H1 (cell line): ENCODE measurements at regions not wholly inside any gene's neighbourhood (a gene's known extent, or its start where the extent isn't known, plus 50 kb on each side); places are given as distances from the start of the nearest gene placed in this dataset.

ENCODE experiments used
- CTCF ChIA-PET: fragments of 300-600 bp; sonication (Branson Sonifier 250); formaldehyde crosslinking; loops from one replicate; lab custom pipeline; 2021; ENCODE audit not compliant: partially characterized antibody; lab: Charles Lee
- POLR2A ChIA-PET: fragments of 300-600 bp; sonication (Branson Sonifier 250); formaldehyde crosslinking; loops from one replicate; lab custom pipeline; 2021; ENCODE audit warnings: inconsistent platforms; ENCODE audit not compliant: partially characterized antibody; lab: Charles Lee
- DNase-seq, 2 experiments: peaks; one replicate each; pipeline versions ENCODE4 v3.0.0 to v3.0.0-alpha.2; 2010 to 2022; ENCODE audit warnings: low spot score in 2 of 2, low read depth in 1 of 2, mixed read lengths in 1 of 2
- FAIRE-seq: peaks from 2 replicates; lab custom pipeline; 2011; peaks lifted over from hg19 to GRCh38; lab: Jason Lieb, UNC
- H2AFZ ChIP-seq: 2 replicates; pipeline ENCODE4 v1.8.1; 2012; ENCODE audit warnings: low read length, inconsistent platforms
- H2AK5ac ChIP-seq: 2 replicates; pipeline ENCODE4 v1.6.1; 2013; ENCODE audit warnings: low read depth, low read length
- H2BK120ac ChIP-seq: replicated peaks from 2 replicates; pipeline ENCODE3; 2013; ENCODE audit warnings: low read depth, low read length, inconsistent platforms
- H2BK12ac ChIP-seq: 2 replicates; pipeline ENCODE4 v1.6.1; 2013; ENCODE audit warnings: low read depth, low read length
- H2BK15ac ChIP-seq: 2 replicates; pipeline ENCODE4 v1.6.1; 2013; ENCODE audit warnings: low read length
- H2BK20ac ChIP-seq: 2 replicates; pipeline ENCODE4 v1.6.1; 2013; ENCODE audit warnings: low read length
- H2BK5ac ChIP-seq: 2 replicates; pipeline ENCODE4 v1.6.1; 2013; ENCODE audit warnings: low read depth, low read length
- H3K14ac ChIP-seq: 2 replicates; pipeline ENCODE4 v1.6.1; 2013; ENCODE audit warnings: inconsistent platforms; ENCODE audit not compliant: insufficient read length
- H3K18ac ChIP-seq: 2 replicates; pipeline ENCODE4 v1.6.1; 2013; ENCODE audit warnings: low read length; ENCODE audit errors: extremely low read depth
- H3K23ac ChIP-seq: 2 replicates; pipeline ENCODE4 v1.6.1; 2013; ENCODE audit warnings: inconsistent platforms; ENCODE audit not compliant: insufficient read length
- H3K23me2 ChIP-seq: 2 replicates; pipeline ENCODE4 v1.6.1; 2013; ENCODE audit warnings: low read depth, low read length
- H3K27ac ChIP-seq: 2 replicates; pipeline ENCODE4 v1.6.1; 2011; ENCODE audit warnings: low read depth, low read length, inconsistent platforms
- H3K27me3 ChIP-seq, 4 experiments: replicated peaks in 1 of 4; 1 replicate in 1 of 4; 2 replicates in 3 of 4; pipeline versions ENCODE4 v1.6.1 to v1.8.1; 2011 to 2013; ENCODE audit warnings: low read length in 3 of 4, mild to moderate bottlenecking in 3 of 4, inconsistent platforms in 2 of 4, mixed read lengths in 2 of 4, moderate library complexity in 1 of 4; ENCODE audit not compliant: control insufficient read depth in 3 of 4, insufficient read depth in 3 of 4; ENCODE audit errors: extremely low read depth in 1 of 4
- H3K36me3 ChIP-seq, 4 experiments: 2 replicates each; pipeline versions ENCODE4 v1.6.1 to v1.8.1; 2011 to 2013; ENCODE audit warnings: mild to moderate bottlenecking in 4 of 4, low read length in 3 of 4, moderate library complexity in 2 of 4, control low read depth in 1 of 4, inconsistent platforms in 1 of 4; ENCODE audit not compliant: insufficient read depth in 4 of 4, control insufficient read depth in 2 of 4
- H3K4ac ChIP-seq: replicated peaks from 2 replicates; pipeline ENCODE3; 2013; ENCODE audit warnings: low read length, low read depth, mixed read lengths, inconsistent platforms; ENCODE audit not compliant: insufficient read length
- H3K4me1 ChIP-seq, 4 experiments: replicated peaks in 1 of 4; 1 replicate in 1 of 4; 2 replicates in 3 of 4; pipeline versions ENCODE4 v1.6.1 to v1.8.1; 2011 to 2013; ENCODE audit warnings: low read length in 3 of 4, inconsistent platforms in 2 of 4, mixed read lengths in 1 of 4; ENCODE audit not compliant: insufficient read depth in 4 of 4, control insufficient read depth in 3 of 4
- H3K4me2 ChIP-seq, 2 experiments: 2 replicates each; pipeline versions ENCODE4 v1.6.1 to v1.8.1; 2011 to 2013; ENCODE audit warnings: low read depth in 2 of 2, low read length in 2 of 2, control low read depth in 1 of 2, inconsistent platforms in 1 of 2, mild to moderate bottlenecking in 1 of 2; ENCODE audit not compliant: insufficient read depth in 1 of 2
- H3K4me3 ChIP-seq, 4 experiments: fragments of 200-600, 300-600 bp in 1 of 4; sonication (generic), shearing (Covaris generic), sonication (Bioruptor Twin) in 1 of 4; 2 replicates each; pipeline versions ENCODE4 v1.5.1 to v1.8.1; 2011 to 2016; ENCODE audit warnings: low read length in 4 of 4, low read depth in 3 of 4, control low read depth in 2 of 4, inconsistent platforms in 2 of 4, mild to moderate bottlenecking in 2 of 4, mixed read lengths in 1 of 4, moderate library complexity in 1 of 4; ENCODE audit not compliant: insufficient read depth in 2 of 4; ENCODE audit errors: extremely low read depth in 1 of 4
- H3K56ac ChIP-seq: replicated peaks from 2 replicates; pipeline ENCODE3; 2013; ENCODE audit warnings: low read depth, mild to moderate bottlenecking, mixed read lengths, low read length, inconsistent platforms; ENCODE audit not compliant: insufficient read length
- H3K79me1 ChIP-seq: 2 replicates; pipeline ENCODE4 v1.6.1; 2013; ENCODE audit warnings: low read depth, low read length, control low read depth
- H3K79me2 ChIP-seq, 2 experiments: 2 replicates each; pipeline versions ENCODE4 v1.6.1 to v1.8.1; 2012 to 2013; ENCODE audit warnings: low read length in 2 of 2, mild to moderate bottlenecking in 2 of 2, inconsistent platforms in 1 of 2; ENCODE audit not compliant: insufficient read depth in 2 of 2, control insufficient read depth in 1 of 2
- H3K9ac ChIP-seq, 4 experiments: replicated peaks in 1 of 4; 1 replicate in 1 of 4; 2 replicates in 3 of 4; pipeline versions ENCODE4 v1.6.1 to v1.8.1; 2011 to 2013; ENCODE audit warnings: low read depth in 3 of 4, low read length in 3 of 4, control low read depth in 2 of 4, mild to moderate bottlenecking in 2 of 4, moderate library complexity in 2 of 4, inconsistent platforms in 1 of 4; ENCODE audit errors: extremely low read depth in 1 of 4
- H3K9me3 ChIP-seq, 2 experiments: 2 replicates each; pipeline versions ENCODE4 v1.6.1 to v1.8.1; 2012 to 2013; ENCODE audit warnings: mild to moderate bottlenecking in 2 of 2, moderate library complexity in 2 of 2, control low read depth in 1 of 2, inconsistent platforms in 1 of 2, low read depth in 1 of 2, low read length in 1 of 2, mixed read lengths in 1 of 2; ENCODE audit not compliant: insufficient read depth in 2 of 2
- H4K20me1 ChIP-seq, 2 experiments: replicated peaks in 1 of 2; 2 replicates each; pipeline versions ENCODE3 to v1.8.1; 2011 to 2013; ENCODE audit warnings: inconsistent platforms in 2 of 2, low read length in 2 of 2, mild to moderate bottlenecking in 1 of 2; ENCODE audit not compliant: insufficient read depth in 2 of 2, control insufficient read depth in 1 of 2
- H4K5ac ChIP-seq: 2 replicates; pipeline ENCODE4 v1.6.1; 2013; ENCODE audit warnings: low read length, low read depth, mixed read lengths, inconsistent platforms; ENCODE audit not compliant: insufficient read length
- H4K8ac ChIP-seq: 2 replicates; pipeline ENCODE4 v1.8.0; 2013; ENCODE audit warnings: mild to moderate bottlenecking, moderate library complexity, low read length, inconsistent platforms; ENCODE audit not compliant: insufficient read depth; ENCODE audit errors: extremely low read depth
- H4K91ac ChIP-seq: replicated peaks from 2 replicates; pipeline ENCODE3; 2013; ENCODE audit warnings: low read length, mixed read lengths, inconsistent platforms; ENCODE audit not compliant: insufficient read length
- CEBPB ChIP-seq: IDR thresholded peaks from 2 replicates; pipeline ENCODE4 v1.6.1; 2012; ENCODE audit warnings: low read depth, low read length
- EP300 ChIP-seq, 2 experiments: IDR thresholded peaks; 1 replicate in 1 of 2; 2 replicates in 1 of 2; pipeline ENCODE4 v1.6.1; 2011 to 2012; ENCODE audit warnings: low read depth in 2 of 2, low read length in 2 of 2, mild to moderate bottlenecking in 2 of 2, borderline replicate concordance in 1 of 2, inconsistent platforms in 1 of 2, moderate library complexity in 1 of 2
- GTF2F1 ChIP-seq: IDR thresholded peaks from 2 replicates; pipeline ENCODE4 v1.6.1; 2012; ENCODE audit warnings: low read depth, low read length, improper control_type of control experiment, borderline replicate concordance
- SAP30 ChIP-seq: fragments of 300-600 bp; sonication (generic); IDR thresholded peaks from 2 replicates; pipeline ENCODE4 v1.7.1; 2012; ENCODE audit warnings: low read length, moderate library complexity, mild to moderate bottlenecking, inconsistent platforms; ENCODE audit not compliant: insufficient read depth, insufficient replicate concordance
- TEAD4 ChIP-seq: IDR thresholded peaks from 2 replicates; pipeline ENCODE4 v1.6.1; 2012; ENCODE audit warnings: low read depth, low read length, inconsistent platforms, mixed read lengths
- YY1 ChIP-seq: IDR thresholded peaks from 2 replicates; pipeline ENCODE4 v1.6.1; 2011; ENCODE audit warnings: low read depth, mild to moderate bottlenecking, low read length
- ZNF274 ChIP-seq: IDR thresholded peaks from 2 replicates; pipeline ENCODE4 v1.7.0; 2012; ENCODE audit warnings: low read length, borderline replicate concordance; ENCODE audit errors: extremely low read depth
- WGBS, 2 experiments: shearing (Covaris generic) in 1 of 2; methylation state at CpG; one replicate each; pipeline versions ENCODE4 v1.1.6 to v1.1.7; 2013 to 2015; ENCODE audit warnings: low lambda C conversion rate in 2 of 2, mixed read lengths in 2 of 2, inconsistent platforms in 1 of 2, low coverage in 1 of 2, missing lambda C conversion rate in 1 of 2; ENCODE audit not compliant: insufficient replicate concordance in 2 of 2, insufficient coverage in 1 of 2, insufficient read length in 1 of 2; ENCODE audit errors: extremely low coverage in 1 of 2, missing lambda C conversion rate in 1 of 2; 5-methylcytosine and 5-hydroxymethylcytosine counted together
- TF ChIP-seq, protein P1 (sequence below), 3 experiments: IDR thresholded peaks; 1 replicate in 2 of 3; 2 replicates in 1 of 3; pipeline versions ENCODE4 v1.5.1 to v1.6.1; 2011; ENCODE audit warnings: low read length in 3 of 3, mild to moderate bottlenecking in 3 of 3, inconsistent platforms in 2 of 3, low read depth in 1 of 3, moderate library complexity in 1 of 3; ENCODE audit not compliant: insufficient read depth in 1 of 3; ENCODE audit errors: control extremely low read depth in 1 of 3
- TF ChIP-seq, protein P2 (sequence below): IDR thresholded peaks from 2 replicates; pipeline ENCODE4 v1.6.1; 2011; ENCODE audit warnings: low read length, improper control_type of control experiment
- TF ChIP-seq, protein P3 (sequence below): IDR thresholded peaks from 2 replicates; pipeline ENCODE4 v1.6.1; 2012; ENCODE audit warnings: inconsistent platforms

DNA sequence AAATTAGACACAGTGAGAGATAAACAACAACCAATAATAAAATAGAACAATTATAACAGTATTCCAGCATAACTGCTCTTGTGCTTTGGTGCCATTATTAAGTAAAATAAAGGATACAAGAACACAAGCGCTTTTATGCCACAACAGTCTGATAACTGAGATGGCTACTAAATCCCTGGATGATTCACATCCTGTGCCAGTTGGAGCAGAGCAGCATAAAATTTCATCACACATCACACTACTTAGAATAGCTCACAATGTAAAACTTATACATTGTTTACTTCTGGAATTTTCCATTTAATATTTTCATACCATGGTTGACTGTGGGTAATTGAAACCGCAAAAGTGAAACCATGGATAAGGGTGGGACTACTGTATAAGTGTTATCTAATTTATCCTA lies 399.9 kb upstream of the CNKSR2 start:
- H4K20me1 ChIP-seq: no peaks in the 10 kb centered on the region
- CTCF ChIA-PET: no interaction called here
- TF ChIP-seq, protein P1, sequence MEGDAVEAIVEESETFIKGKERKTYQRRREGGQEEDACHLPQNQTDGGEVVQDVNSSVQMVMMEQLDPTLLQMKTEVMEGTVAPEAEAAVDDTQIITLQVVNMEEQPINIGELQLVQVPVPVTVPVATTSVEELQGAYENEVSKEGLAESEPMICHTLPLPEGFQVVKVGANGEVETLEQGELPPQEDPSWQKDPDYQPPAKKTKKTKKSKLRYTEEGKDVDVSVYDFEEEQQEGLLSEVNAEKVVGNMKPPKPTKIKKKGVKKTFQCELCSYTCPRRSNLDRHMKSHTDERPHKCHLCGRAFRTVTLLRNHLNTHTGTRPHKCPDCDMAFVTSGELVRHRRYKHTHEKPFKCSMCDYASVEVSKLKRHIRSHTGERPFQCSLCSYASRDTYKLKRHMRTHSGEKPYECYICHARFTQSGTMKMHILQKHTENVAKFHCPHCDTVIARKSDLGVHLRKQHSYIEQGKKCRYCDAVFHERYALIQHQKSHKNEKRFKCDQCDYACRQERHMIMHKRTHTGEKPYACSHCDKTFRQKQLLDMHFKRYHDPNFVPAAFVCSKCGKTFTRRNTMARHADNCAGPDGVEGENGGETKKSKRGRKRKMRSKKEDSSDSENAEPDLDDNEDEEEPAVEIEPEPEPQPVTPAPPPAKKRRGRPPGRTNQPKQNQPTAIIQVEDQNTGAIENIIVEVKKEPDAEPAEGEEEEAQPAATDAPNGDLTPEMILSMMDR (IDR thresholded peaks at IDR 0.05; ENCODE audit: control extremely low read depth in 1 of 3, insufficient read depth in 1 of 3, low read depth in 1 of 3, low read length in 3 of 3): no peak
- TF ChIP-seq ZNF274 (no peak), GTF2F1 (no peak), CEBPB (no peak), SAP30 (no peak), YY1 (no peak), TEAD4 (no peak), EP300 (IDR thresholded peaks at IDR 0.05; ENCODE audit: borderline replicate concordance in 1 of 2, low read depth in 2 of 2, low read length in 2 of 2) (no peak)
- TF ChIP-seq, protein P2, sequence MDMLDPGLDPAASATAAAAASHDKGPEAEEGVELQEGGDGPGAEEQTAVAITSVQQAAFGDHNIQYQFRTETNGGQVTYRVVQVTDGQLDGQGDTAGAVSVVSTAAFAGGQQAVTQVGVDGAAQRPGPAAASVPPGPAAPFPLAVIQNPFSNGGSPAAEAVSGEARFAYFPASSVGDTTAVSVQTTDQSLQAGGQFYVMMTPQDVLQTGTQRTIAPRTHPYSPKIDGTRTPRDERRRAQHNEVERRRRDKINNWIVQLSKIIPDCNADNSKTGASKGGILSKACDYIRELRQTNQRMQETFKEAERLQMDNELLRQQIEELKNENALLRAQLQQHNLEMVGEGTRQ: no peak
- TF ChIP-seq, protein P3, sequence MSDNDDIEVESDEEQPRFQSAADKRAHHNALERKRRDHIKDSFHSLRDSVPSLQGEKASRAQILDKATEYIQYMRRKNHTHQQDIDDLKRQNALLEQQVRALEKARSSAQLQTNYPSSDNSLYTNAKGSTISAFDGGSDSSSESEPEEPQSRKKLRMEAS: no peak

More for the DNA sequence above, 399.9 kb upstream of the CNKSR2 start:
- no peak overlapping the region for H2BK20ac ChIP-seq
- H2AFZ ChIP-seq: no peak overlapping the region
- no peak overlapping the region for H3K4me2 ChIP-seq
- H3K9ac ChIP-seq: no peak overlapping the region
- H2BK120ac ChIP-seq: no peak overlapping the region
- H2BK5ac ChIP-seq: no peak overlapping the region
- H3K56ac ChIP-seq: no peak overlapping the region
- no peaks in the 10 kb centered on the region for H3K79me1 ChIP-seq
- no peaks in the 10 kb centered on the region for H3K79me2 ChIP-seq
- H4K8ac ChIP-seq: no peak overlapping the region
- no peaks in the 10 kb centered on the region for H3K36me3 ChIP-seq
- no peaks in the 10 kb centered on the region for H3K27me3 ChIP-seq
- no peaks in the 10 kb centered on the region for H3K9me3 ChIP-seq
- POLR2A ChIA-PET: no interaction called here
- no peak overlapping the region for H3K27ac ChIP-seq
- H3K4ac ChIP-seq: no peak overlapping the region
- FAIRE-seq: no peak
- no peak overlapping the region for H3K23ac ChIP-seq
- no peak overlapping the region for H4K91ac ChIP-seq
- DNase-seq: no peak
- no peak overlapping the region for H4K5ac ChIP-seq
- H2BK15ac ChIP-seq: no peak overlapping the region
- H3K23me2 ChIP-seq: no peaks in the 10 kb centered on the region
- whole genome bisulfite sequencing, 2 experiments: 100% methylated on average over 2 of the region's 2 CpGs; no CpG with 5 or more reads in 1 of the 2 experiments
- no peak overlapping the region for H2BK12ac ChIP-seq
- peaks cover 0 to 11% (median 0%) of the 10 kb centered on the region in 4 experiments; a peak in 2 of 7 replicates for H3K4me1 ChIP-seq
- no peak overlapping the region for H3K18ac ChIP-seq
- H2AK5ac ChIP-seq: no peak overlapping the region
- H3K14ac ChIP-seq: no peak overlapping the region
- H3K4me3 ChIP-seq: no peak overlapping the region
